ENCODE measurements at regions not wholly inside any gene's neighbourhood (a gene's known extent, or its start where the extent isn't known, plus 50 kb on each side); places are given as distances from the start of the nearest gene placed in this dataset.

- no peak for TF ChIP-seq CTCF (IDR thresholded peaks at IDR 0.05; ENCODE audit: low read depth, low read length)
These were observed 62.1 kb downstream of the CTAGE1 start for GRCh38 chr18:22355598-22355997.

GRCh38 chr18:22355069-22355468 lies 62.6 kb downstream of the CTAGE1 start:
- TF ChIP-seq CTCF (IDR thresholded peaks at IDR 0.05; ENCODE audit: low read depth, low read length) = no peak

More at GRCh38 chr18:22355598-22355997, 62.1 kb downstream of the CTAGE1 start:
- H3K4me3 ChIP-seq (ENCODE audit: low read depth, low read length) = no peak overlapping the region

GRCh38 chr18:22349966-22350365 lies 67.7 kb downstream of the CTAGE1 start:
- TF ChIP-seq CTCF (IDR thresholded peaks at IDR 0.05; ENCODE audit: low read depth, low read length) = no peak
- H3K4me3 ChIP-seq (ENCODE audit: low read depth, low read length) = no peak overlapping the region

More at GRCh38 chr18:22355069-22355468, 62.6 kb downstream of the CTAGE1 start:
- H3K4me3 ChIP-seq (ENCODE audit: low read depth, low read length) = no peak overlapping the region

- no peak for TF ChIP-seq CTCF (IDR thresholded peaks at IDR 0.05; ENCODE audit: low read depth, low read length)
- no peak overlapping the region for H3K4me3 ChIP-seq (ENCODE audit: low read depth, low read length)
These were observed 68.3 kb downstream of the CTAGE1 start for GRCh38 chr18:22349317-22349898.

GRCh38 chr18:22348521-22349316 lies 69.0 kb downstream of the CTAGE1 start:
- no peak for TF ChIP-seq CTCF (IDR thresholded peaks at IDR 0.05; ENCODE audit: low read depth, low read length)
- H3K4me3 ChIP-seq (ENCODE audit: low read depth, low read length) = peak overlapping the region; percentile 53

- H3K4me3 ChIP-seq (ENCODE audit: low read depth, low read length) = peak overlapping the region; percentile 53
- TF ChIP-seq CTCF (IDR thresholded peaks at IDR 0.05; ENCODE audit: low read depth, low read length) = no peak
These were observed 69.9 kb downstream of the CTAGE1 start for GRCh38 chr18:22347606-22348511.
